Fibroblast of mammary gland (primary cell): ENCODE measurements at regions not wholly inside any gene's neighbourhood (a gene's known extent, or its start where the extent isn't known, plus 50 kb on each side); places are given as distances from the start of the nearest gene placed in this dataset.

ENCODE experiments used
- DNase-seq: peaks from one replicate; pipeline ENCODE4 v3.0.0-alpha.2; 2010; ENCODE audit warnings: low read depth
- H3K4me3 ChIP-seq: 2 replicates; pipeline ENCODE4 v1.5.1; 2011; ENCODE audit warnings: low read depth, mild to moderate bottlenecking, low read length, moderate library complexity; ENCODE audit not compliant: control insufficient read depth
- TF ChIP-seq, protein P1 (sequence below): conservative IDR thresholded peaks from 2 replicates; pipeline ENCODE4 v1.5.1; 2011; ENCODE audit warnings: low read depth, low read length, inconsistent platforms; ENCODE audit not compliant: control insufficient read depth, insufficient read depth

DNA sequence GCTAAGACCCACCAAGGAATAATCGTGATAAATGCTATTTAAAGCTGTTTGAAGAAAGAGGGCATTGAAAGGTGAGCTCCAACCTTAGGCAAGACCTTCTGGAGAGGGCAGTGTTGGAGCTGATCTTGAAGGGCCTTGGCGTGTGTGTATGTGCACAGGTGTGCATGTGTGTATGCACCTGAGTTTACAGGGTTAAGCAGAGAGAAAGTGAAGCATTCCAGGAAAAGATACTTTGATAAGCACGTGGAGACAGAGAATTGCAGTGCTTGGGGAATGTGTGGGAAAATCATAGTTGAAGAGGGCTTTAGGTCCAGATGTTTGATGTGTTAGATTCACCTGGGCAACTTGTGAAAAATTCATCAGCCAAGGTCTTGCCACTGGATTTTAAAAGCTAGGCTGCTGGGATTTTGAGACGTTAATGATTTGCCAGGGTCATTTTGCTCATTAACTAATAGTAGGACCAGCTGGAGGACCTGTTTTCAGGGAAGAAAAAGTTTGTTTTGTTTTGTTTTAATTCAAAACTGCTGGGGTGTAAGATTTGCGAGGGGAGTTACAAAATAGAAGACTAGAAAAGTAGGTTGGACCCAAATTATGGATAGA, 78.3 kb upstream of the ANKRD55 start:
- TF ChIP-seq, protein P1, sequence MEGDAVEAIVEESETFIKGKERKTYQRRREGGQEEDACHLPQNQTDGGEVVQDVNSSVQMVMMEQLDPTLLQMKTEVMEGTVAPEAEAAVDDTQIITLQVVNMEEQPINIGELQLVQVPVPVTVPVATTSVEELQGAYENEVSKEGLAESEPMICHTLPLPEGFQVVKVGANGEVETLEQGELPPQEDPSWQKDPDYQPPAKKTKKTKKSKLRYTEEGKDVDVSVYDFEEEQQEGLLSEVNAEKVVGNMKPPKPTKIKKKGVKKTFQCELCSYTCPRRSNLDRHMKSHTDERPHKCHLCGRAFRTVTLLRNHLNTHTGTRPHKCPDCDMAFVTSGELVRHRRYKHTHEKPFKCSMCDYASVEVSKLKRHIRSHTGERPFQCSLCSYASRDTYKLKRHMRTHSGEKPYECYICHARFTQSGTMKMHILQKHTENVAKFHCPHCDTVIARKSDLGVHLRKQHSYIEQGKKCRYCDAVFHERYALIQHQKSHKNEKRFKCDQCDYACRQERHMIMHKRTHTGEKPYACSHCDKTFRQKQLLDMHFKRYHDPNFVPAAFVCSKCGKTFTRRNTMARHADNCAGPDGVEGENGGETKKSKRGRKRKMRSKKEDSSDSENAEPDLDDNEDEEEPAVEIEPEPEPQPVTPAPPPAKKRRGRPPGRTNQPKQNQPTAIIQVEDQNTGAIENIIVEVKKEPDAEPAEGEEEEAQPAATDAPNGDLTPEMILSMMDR, result no peak
- no peak for DNase-seq
- no peak overlapping the region for H3K4me3 ChIP-seq

DNA sequence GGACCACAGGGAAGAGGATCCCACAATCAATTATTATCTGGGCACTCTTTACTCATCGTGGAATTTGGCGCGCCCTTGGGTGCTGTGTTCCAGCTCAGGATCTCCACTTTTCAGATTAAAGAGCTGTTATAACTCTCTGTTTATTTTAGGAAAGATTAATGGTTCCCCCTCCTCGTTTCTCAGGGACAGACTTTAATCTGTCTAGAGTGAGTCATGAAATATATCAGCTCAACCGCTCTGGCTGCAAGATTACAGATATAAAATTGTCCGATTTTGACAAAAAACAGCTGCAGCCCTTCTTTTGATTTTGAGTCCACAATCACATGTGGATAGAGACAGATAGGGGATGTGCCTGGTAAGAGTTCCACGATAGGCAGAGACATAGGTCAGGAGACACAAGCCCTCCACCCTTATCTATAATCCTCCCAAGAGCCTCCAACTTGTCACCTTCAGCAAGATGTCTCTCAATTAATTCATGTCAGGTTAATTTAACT, 77.6 kb upstream of the ANKRD55 start:
- peak; percentile 17 for DNase-seq
- TF ChIP-seq, protein P1, result no peak
- H3K4me3 ChIP-seq, result no peak overlapping the region

DNA sequence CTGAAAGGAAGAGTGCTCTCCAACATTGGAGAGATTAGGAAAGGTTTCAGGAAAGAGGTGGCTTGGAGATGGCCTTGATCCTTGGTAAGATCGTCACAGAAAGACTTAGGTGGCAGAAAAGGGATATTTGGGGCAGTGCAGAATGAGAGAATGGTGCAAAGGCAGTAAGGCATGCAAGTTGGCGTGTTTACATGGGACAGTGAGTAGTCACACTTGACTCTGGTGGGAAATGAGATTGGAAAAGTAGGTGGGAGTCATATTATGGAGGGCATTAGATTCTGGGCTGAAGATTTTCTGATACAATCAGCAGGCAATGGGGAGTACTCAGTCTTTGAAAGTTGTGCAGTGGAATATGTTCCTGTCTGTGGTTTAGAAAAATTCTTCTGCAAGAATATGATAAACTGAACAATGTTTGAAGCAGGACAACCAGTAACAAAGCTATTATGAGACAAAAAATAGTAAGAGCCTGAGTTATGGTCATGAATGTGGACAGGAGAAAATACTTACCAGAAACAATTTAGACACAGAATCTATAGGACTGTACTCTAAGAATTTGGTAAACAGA, 76.2 kb upstream of the ANKRD55 start:
- H3K4me3 ChIP-seq, result no peak overlapping the region
- TF ChIP-seq, protein P1, result no peak
- no peak for DNase-seq

DNA sequence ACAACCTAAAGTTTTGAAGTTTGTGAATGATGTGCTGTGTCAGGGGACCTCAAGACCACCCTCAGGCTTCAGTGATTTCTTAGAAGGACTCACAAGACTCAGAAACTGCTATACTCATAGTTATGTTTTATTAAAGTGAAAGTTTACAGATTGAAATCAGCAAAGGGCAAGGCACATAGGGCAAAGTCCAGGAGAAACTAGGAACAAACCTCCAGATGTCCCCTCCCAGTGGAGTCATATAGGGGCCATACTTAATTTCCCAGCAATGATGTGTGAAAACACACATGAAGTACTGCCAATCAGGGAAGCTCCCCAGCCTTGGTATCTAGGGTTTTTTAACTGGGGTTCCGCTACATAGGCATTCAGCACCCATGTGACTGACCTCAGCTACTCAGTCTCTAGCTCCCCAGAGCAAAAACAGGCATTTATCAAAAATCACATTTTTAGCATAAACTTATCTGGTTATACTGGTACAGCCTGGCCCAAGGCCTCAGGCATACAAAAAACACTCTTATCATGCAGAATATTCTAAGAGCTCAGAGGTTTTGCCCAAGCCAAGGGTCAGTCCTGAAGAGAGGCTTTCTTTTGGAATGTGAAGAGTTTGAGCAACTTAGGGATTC, 74.7 kb upstream of the ANKRD55 start:
- DNase-seq, result no peak
- no peak overlapping the region for H3K4me3 ChIP-seq
- TF ChIP-seq, protein P1, result no peak

DNA sequence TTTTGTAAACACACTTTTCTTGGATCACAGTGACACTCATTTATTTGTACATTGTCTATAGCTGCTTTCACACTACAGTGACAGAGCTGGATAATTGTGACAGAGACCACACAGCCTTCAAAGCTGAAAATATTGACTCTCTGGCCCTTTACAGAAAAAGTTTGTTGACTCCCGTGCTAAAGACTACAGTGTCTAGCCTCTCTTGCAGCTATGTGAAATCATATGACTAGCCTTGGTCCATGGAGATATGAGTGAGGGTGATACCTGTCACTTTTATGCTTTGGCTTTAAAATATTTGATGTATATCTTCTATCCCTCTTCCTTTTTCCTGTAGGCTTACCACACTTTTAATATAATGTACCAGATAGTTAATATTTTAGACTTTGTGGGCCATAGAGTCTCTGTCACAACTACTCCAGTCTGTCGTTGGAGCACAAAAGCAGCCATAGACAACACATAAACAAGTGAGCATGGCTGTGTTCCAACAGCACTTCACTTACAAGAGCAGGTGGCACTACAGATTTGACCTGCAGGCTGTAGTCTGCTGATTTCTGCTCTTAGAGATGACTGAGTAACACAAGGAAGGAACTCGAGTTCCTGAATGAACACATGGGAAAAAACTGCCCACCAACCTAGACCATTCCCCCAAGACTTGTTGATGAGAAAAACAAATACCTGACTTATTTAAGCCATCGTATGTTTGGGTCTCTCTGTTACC, 73.5 kb upstream of the ANKRD55 start:
- no peak overlapping the region for H3K4me3 ChIP-seq
- DNase-seq, result no peak
- TF ChIP-seq, protein P1, result no peak

DNA sequence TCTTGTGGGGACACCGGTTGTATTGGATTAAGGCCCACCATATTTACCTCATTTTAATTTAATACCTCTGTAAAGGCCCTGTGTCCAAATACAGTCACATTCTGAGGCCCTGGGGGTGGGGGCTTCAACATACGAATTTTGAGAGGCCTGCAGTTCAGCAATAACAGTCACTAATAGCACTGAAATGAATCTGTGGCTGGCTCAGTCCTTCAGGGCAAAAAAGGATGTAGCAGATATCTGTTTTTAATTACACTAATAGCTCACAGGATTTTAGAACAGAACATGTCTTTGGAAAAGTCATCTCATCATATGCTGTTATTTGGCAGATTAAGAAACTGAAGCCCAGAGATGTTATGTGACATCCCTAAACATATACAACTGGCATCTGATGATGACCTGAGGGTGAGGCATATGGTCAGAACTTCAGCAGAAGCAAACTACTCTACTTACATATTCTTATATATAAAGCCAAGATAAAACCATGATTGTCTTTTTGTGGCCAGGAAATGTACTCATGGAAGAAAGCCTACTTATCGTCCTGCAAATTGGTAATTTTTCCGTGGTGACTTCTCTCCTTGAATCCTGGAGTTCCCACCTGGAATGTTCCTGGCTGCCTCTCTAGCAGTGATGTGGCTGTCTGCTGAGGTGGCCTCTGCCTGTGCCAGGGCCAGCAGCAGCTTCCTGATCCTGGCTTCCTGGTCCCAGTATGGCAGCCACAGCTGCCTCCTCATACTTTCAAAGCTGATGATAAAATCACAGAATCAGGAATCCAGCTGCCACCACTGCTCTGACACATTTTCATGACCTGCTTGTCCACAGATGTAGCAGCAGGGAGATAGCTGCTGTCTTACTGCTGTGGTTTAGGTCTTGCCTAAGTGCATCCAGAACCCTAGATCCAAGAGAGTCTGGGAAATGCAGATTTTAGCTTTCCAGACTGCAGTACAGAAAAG, 72.1 kb upstream of the ANKRD55 start:
- no peak overlapping the region for H3K4me3 ChIP-seq
- TF ChIP-seq, protein P1, result no peak
- DNase-seq, result peak; percentile 55
